Mesendoderm (in vitro differentiated cells): ENCODE measurements at regions not wholly inside any gene's neighbourhood (a gene's known extent, or its start where the extent isn't known, plus 50 kb on each side); places are given as distances from the start of the nearest gene placed in this dataset.

Source experiments
- DNase-seq: peaks from one replicate; pipeline ENCODE4 v3.0.0; 2013
- H2AK5ac ChIP-seq: 2 replicates; pipeline ENCODE4 v1.6.1; 2013; ENCODE audit warnings: low read length, inconsistent platforms
- H2BK120ac ChIP-seq: 2 replicates; pipeline ENCODE4 v1.6.1; 2013; ENCODE audit warnings: low read depth, mild to moderate bottlenecking, low read length, moderate library complexity, mixed read lengths
- H2BK15ac ChIP-seq: replicated peaks from 2 replicates; pipeline ENCODE4 v1.6.1; 2013; ENCODE audit warnings: low read depth, mild to moderate bottlenecking, moderate library complexity
- H2BK5ac ChIP-seq: 2 replicates; pipeline ENCODE4 v1.6.1; 2013; ENCODE audit warnings: low read length, inconsistent platforms
- H3K18ac ChIP-seq: 2 replicates; pipeline ENCODE4 v1.6.1; 2013; ENCODE audit warnings: mild to moderate bottlenecking, low read length, mixed read lengths
- H3K23ac ChIP-seq: one replicate; pipeline ENCODE4 v1.6.1; 2013; ENCODE audit warnings: low read length
- H3K27ac ChIP-seq: 2 replicates; pipeline ENCODE4 v1.5.1; 2013; ENCODE audit warnings: low read depth, mild to moderate bottlenecking, inconsistent platforms, low read length, moderate library complexity
- H3K27me3 ChIP-seq: 2 replicates; pipeline ENCODE4 v1.6.1; 2013; ENCODE audit warnings: low read length, control low read depth, mild to moderate bottlenecking, inconsistent platforms; ENCODE audit not compliant: insufficient read depth, poor library complexity
- H3K36me3 ChIP-seq: 2 replicates; pipeline ENCODE4 v1.6.1; 2013; ENCODE audit warnings: low read length, inconsistent platforms; ENCODE audit not compliant: control insufficient read depth, insufficient read depth
- H3K4ac ChIP-seq: one replicate; pipeline ENCODE4 v1.6.1; 2013; ENCODE audit warnings: low read depth, mild to moderate bottlenecking, low read length, moderate library complexity
- H3K4me1 ChIP-seq: 2 replicates; pipeline ENCODE4 v1.6.1; 2013; ENCODE audit warnings: low read depth, low read length, inconsistent platforms; ENCODE audit not compliant: control insufficient read depth
- H3K4me2 ChIP-seq: 2 replicates; pipeline ENCODE4 v1.6.1; 2013; ENCODE audit warnings: low read length
- H3K4me3 ChIP-seq: 2 replicates; pipeline ENCODE4 v1.5.1; 2013; ENCODE audit warnings: mild to moderate bottlenecking, low read length
- H3K56ac ChIP-seq: one replicate; pipeline ENCODE4 v1.6.1; 2013; ENCODE audit warnings: low read length
- H3K79me1 ChIP-seq: 2 replicates; pipeline ENCODE4 v1.6.1; 2013; ENCODE audit warnings: low read length, inconsistent platforms
- H3K79me2 ChIP-seq: 2 replicates; pipeline ENCODE4 v1.6.1; 2013; ENCODE audit warnings: mild to moderate bottlenecking, low read length; ENCODE audit not compliant: control insufficient read depth, insufficient read depth
- H3K9ac ChIP-seq: 2 replicates; pipeline ENCODE4 v1.6.1; 2013; ENCODE audit warnings: low read length, inconsistent platforms
- H4K5ac ChIP-seq: one replicate; pipeline ENCODE4 v1.6.1; 2013; ENCODE audit warnings: low read length
- H4K8ac ChIP-seq: one replicate; pipeline ENCODE4 v1.6.1; 2013; ENCODE audit warnings: low read depth, mild to moderate bottlenecking, control low read depth, low read length, moderate library complexity
- WGBS: extraction: QIAGEN DNeasy Blood & Tissue Kit; methylation state at CpG from one replicate; pipeline ENCODE4 v1.1.7; 2013; ENCODE audit warnings: low lambda C conversion rate, missing lambda C conversion rate; ENCODE audit not compliant: insufficient coverage; ENCODE audit errors: extremely low coverage; 5-methylcytosine and 5-hydroxymethylcytosine counted together

- no peak overlapping the region for H3K27ac ChIP-seq
- H2BK15ac ChIP-seq = no peak overlapping the region
- no peak overlapping the region for H3K4ac ChIP-seq
- H3K27me3 ChIP-seq = no peaks in the 10 kb centered on the region
- H2BK5ac ChIP-seq = no peak overlapping the region
- H3K79me2 ChIP-seq = no peaks in the 10 kb centered on the region
- no peak overlapping the region for H2AK5ac ChIP-seq
- no peaks in the 10 kb centered on the region for H3K79me1 ChIP-seq
- H4K8ac ChIP-seq = no peak overlapping the region
- H3K23ac ChIP-seq = no peak overlapping the region
- WGBS = no CpG with 5 or more reads among the region's 5 CpGs
- no peak overlapping the region for H4K5ac ChIP-seq
- no peak overlapping the region for H3K4me2 ChIP-seq
- no peaks in the 10 kb centered on the region for H3K4me1 ChIP-seq
- no peak overlapping the region for H2BK120ac ChIP-seq
- peak; percentile 29 for DNase-seq
- no peak overlapping the region for H3K9ac ChIP-seq
- H3K56ac ChIP-seq = peak overlapping the region; percentile 11
- H3K4me3 ChIP-seq = no peak overlapping the region
- no peak overlapping the region for H3K18ac ChIP-seq
- H3K36me3 ChIP-seq = no peaks in the 10 kb centered on the region
Measured at GRCh38 chr12:65532764-65533163, 254.3 kb downstream of the MSRB3 start.

GRCh38 chr12:65533177-65533883, 254.8 kb downstream of the MSRB3 start:
- Histone ChIP-seq H3K79me1 (no peaks in the 10 kb centered on the region), H2BK15ac (no peak overlapping the region), H3K4me1 (no peaks in the 10 kb centered on the region), H2BK5ac (no peak overlapping the region), H4K5ac (no peak overlapping the region), H3K36me3 (no peaks in the 10 kb centered on the region), H3K9ac (no peak overlapping the region), H2BK120ac (no peak overlapping the region), H3K27ac (no peak overlapping the region), H3K4me2 (no peak overlapping the region), H3K27me3 (no peaks in the 10 kb centered on the region), H3K18ac (no peak overlapping the region), H2AK5ac (no peak overlapping the region), H3K56ac (no peak overlapping the region), H3K79me2 (no peaks in the 10 kb centered on the region), H3K4me3 (no peak overlapping the region), H3K4ac (no peak overlapping the region), H3K23ac (no peak overlapping the region), H4K8ac (no peak overlapping the region)
- DNase-seq = no peak
- no CpG with 5 or more reads among the region's 10 CpGs for WGBS

- no peak overlapping the region for H3K23ac ChIP-seq
- H2BK5ac ChIP-seq = no peak overlapping the region
- no peaks in the 10 kb centered on the region for H3K27me3 ChIP-seq
- H3K4me3 ChIP-seq = no peak overlapping the region
- DNase-seq = no peak
- H3K4me1 ChIP-seq = no peaks in the 10 kb centered on the region
- no peaks in the 10 kb centered on the region for H3K79me1 ChIP-seq
- H3K79me2 ChIP-seq = no peaks in the 10 kb centered on the region
- H3K36me3 ChIP-seq = no peaks in the 10 kb centered on the region
- no peak overlapping the region for H3K18ac ChIP-seq
- no peak overlapping the region for H4K8ac ChIP-seq
- H2BK15ac ChIP-seq = no peak overlapping the region
- H4K5ac ChIP-seq = no peak overlapping the region
- H3K27ac ChIP-seq = no peak overlapping the region
- no peak overlapping the region for H2BK120ac ChIP-seq
- no peak overlapping the region for H2AK5ac ChIP-seq
- no peak overlapping the region for H3K9ac ChIP-seq
- no peak overlapping the region for H3K56ac ChIP-seq
- no peak overlapping the region for H3K4me2 ChIP-seq
- H3K4ac ChIP-seq = no peak overlapping the region
- WGBS = no CpG with 5 or more reads among the region's 8 CpGs
Measured at GRCh38 chr12:65534238-65534841, 255.9 kb downstream of the MSRB3 start.

- WGBS = no CpG with 5 or more reads among the region's 2 CpGs
- Histone ChIP-seq H4K5ac (no peak overlapping the region), H3K4me3 (no peak overlapping the region), H3K27ac (no peak overlapping the region), H3K4me2 (no peak overlapping the region), H3K79me2 (no peaks in the 10 kb centered on the region), H2BK5ac (no peak overlapping the region), H2BK15ac (no peak overlapping the region), H3K36me3 (no peaks in the 10 kb centered on the region), H3K27me3 (no peaks in the 10 kb centered on the region), H3K4ac (no peak overlapping the region), H3K56ac (no peak overlapping the region), H2AK5ac (no peak overlapping the region), H3K4me1 (no peaks in the 10 kb centered on the region), H3K23ac (no peak overlapping the region), H2BK120ac (no peak overlapping the region), H3K79me1 (no peaks in the 10 kb centered on the region), H3K18ac (no peak overlapping the region), H4K8ac (no peak overlapping the region), H3K9ac (no peak overlapping the region)
- DNase-seq = no peak
Measured at GRCh38 chr12:65535946-65536345, 257.5 kb downstream of the MSRB3 start.

GRCh38 chr12:65536351-65536750, 257.9 kb downstream of the MSRB3 start:
- no CpG with 5 or more reads among the region's 3 CpGs for WGBS
- H2BK5ac ChIP-seq = no peak overlapping the region

More at GRCh38 chr12:65536351-65536750, 257.9 kb downstream of the MSRB3 start:
- H2BK120ac ChIP-seq = no peak overlapping the region
- H3K4ac ChIP-seq = no peak overlapping the region
- H4K5ac ChIP-seq = no peak overlapping the region
- no peaks in the 10 kb centered on the region for H3K79me2 ChIP-seq
- H2BK15ac ChIP-seq = no peak overlapping the region
- H3K18ac ChIP-seq = no peak overlapping the region
- H3K36me3 ChIP-seq = no peaks in the 10 kb centered on the region
- H3K27me3 ChIP-seq = no peaks in the 10 kb centered on the region
- no peaks in the 10 kb centered on the region for H3K79me1 ChIP-seq
- no peak overlapping the region for H4K8ac ChIP-seq
- H3K4me1 ChIP-seq = no peaks in the 10 kb centered on the region
- no peak overlapping the region for H3K27ac ChIP-seq
- no peak overlapping the region for H3K23ac ChIP-seq
- H3K4me2 ChIP-seq = no peak overlapping the region
- H3K4me3 ChIP-seq = no peak overlapping the region
- no peak overlapping the region for H3K9ac ChIP-seq
- no peak for DNase-seq
- H3K56ac ChIP-seq = no peak overlapping the region
- no peak overlapping the region for H2AK5ac ChIP-seq
